ENCODE measurements at regions not wholly inside any gene's neighbourhood (a gene's known extent, or its start where the extent isn't known, plus 50 kb on each side); places are given as distances from the start of the nearest gene placed in this dataset.

- TF ChIP-seq, protein P1, sequence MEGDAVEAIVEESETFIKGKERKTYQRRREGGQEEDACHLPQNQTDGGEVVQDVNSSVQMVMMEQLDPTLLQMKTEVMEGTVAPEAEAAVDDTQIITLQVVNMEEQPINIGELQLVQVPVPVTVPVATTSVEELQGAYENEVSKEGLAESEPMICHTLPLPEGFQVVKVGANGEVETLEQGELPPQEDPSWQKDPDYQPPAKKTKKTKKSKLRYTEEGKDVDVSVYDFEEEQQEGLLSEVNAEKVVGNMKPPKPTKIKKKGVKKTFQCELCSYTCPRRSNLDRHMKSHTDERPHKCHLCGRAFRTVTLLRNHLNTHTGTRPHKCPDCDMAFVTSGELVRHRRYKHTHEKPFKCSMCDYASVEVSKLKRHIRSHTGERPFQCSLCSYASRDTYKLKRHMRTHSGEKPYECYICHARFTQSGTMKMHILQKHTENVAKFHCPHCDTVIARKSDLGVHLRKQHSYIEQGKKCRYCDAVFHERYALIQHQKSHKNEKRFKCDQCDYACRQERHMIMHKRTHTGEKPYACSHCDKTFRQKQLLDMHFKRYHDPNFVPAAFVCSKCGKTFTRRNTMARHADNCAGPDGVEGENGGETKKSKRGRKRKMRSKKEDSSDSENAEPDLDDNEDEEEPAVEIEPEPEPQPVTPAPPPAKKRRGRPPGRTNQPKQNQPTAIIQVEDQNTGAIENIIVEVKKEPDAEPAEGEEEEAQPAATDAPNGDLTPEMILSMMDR (tag by site-specific recombination; IDR thresholded peaks at IDR 0.05): no peak
- TF ChIP-seq, protein P2, sequence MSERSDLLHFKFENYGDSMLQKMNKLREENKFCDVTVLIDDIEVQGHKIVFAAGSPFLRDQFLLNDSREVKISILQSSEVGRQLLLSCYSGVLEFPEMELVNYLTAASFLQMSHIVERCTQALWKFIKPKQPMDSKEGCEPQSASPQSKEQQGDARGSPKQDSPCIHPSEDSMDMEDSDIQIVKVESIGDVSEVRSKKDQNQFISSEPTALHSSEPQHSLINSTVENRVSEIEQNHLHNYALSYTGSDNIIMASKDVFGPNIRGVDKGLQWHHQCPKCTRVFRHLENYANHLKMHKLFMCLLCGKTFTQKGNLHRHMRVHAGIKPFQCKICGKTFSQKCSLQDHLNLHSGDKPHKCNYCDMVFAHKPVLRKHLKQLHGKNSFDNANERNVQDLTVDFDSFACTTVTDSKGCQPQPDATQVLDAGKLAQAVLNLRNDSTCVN (tag by site-specific recombination; optimal IDR thresholded peaks at IDR 0.05): no peak
- TF ChIP-seq ZNF121 (tag by site-specific recombination; IDR thresholded peaks at IDR 0.05) (no peak), KLF17 (tag by site-specific recombination; IDR thresholded peaks at IDR 0.05) (no peak), ZNF501 (tag by site-specific recombination; IDR thresholded peaks at IDR 0.05) (no peak), ZNF248 (tag by site-specific recombination; IDR thresholded peaks at IDR 0.05) (no peak), ZNF513 (tag by site-specific recombination; IDR thresholded peaks at IDR 0.05) (no peak), ZNF561 (tag by site-specific recombination; IDR thresholded peaks at IDR 0.05; ENCODE audit: borderline replicate concordance) (no peak)
- TF ChIP-seq, protein P3, sequence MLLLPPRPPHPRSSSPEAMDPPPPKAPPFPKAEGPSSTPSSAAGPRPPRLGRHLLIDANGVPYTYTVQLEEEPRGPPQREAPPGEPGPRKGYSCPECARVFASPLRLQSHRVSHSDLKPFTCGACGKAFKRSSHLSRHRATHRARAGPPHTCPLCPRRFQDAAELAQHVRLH (tag by site-specific recombination; IDR thresholded peaks at IDR 0.05): no peak
- TF ChIP-seq, protein P4, sequence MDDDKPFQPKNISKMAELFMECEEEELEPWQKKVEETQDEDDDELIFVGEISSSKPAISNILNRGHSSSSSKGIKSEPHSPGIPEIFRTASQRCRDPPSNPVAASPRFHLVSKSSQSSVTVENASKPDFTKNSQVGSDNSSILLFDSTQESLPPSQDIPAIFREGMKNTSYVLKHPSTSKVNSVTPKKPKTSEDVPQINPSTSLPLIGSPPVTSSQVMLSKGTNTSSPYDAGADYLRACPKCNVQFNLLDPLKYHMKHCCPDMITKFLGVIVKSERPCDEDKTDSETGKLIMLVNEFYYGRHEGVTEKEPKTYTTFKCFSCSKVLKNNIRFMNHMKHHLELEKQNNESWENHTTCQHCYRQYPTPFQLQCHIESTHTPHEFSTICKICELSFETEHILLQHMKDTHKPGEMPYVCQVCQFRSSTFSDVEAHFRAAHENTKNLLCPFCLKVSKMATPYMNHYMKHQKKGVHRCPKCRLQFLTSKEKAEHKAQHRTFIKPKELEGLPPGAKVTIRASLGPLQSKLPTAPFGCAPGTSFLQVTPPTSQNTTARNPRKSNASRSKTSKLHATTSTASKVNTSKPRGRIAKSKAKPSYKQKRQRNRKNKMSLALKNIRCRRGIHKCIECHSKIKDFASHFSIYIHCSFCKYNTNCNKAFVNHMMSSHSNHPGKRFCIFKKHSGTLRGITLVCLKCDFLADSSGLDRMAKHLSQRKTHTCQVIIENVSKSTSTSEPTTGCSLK (tag by site-specific recombination; IDR thresholded peaks at IDR 0.05): no peak
- TF ChIP-seq, protein P5, sequence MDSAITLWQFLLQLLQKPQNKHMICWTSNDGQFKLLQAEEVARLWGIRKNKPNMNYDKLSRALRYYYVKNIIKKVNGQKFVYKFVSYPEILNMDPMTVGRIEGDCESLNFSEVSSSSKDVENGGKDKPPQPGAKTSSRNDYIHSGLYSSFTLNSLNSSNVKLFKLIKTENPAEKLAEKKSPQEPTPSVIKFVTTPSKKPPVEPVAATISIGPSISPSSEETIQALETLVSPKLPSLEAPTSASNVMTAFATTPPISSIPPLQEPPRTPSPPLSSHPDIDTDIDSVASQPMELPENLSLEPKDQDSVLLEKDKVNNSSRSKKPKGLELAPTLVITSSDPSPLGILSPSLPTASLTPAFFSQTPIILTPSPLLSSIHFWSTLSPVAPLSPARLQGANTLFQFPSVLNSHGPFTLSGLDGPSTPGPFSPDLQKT (IDR thresholded peaks at IDR 0.05; ENCODE audit: borderline replicate concordance, low read depth, low read length): no peak
These were observed 324.1 kb upstream of the CRIM1 start for GRCh38 chr2:36031471-36031870.

Measured in HEK293 (cell line).